OCI-LY3 (cell line): ENCODE measurements at regions not wholly inside any gene's neighbourhood (a gene's known extent, or its start where the extent isn't known, plus 50 kb on each side); places are given as distances from the start of the nearest gene placed in this dataset.

Experiments
- H2AFZ ChIP-seq: fragments of 200-600, 300-600 bp; shearing (Covaris generic); 2 replicates; pipeline ENCODE4 v1.6.0; 2014; ENCODE audit warnings: antibody characterized with exemption, low read depth, low read length
- H3K27ac ChIP-seq: fragments of 200-600, 300-600 bp; sonication (generic); 2 replicates; pipeline ENCODE4 v1.5.1; 2014; ENCODE audit warnings: mild to moderate bottlenecking, low read length, moderate library complexity, mixed read lengths
- H3K27me3 ChIP-seq: fragments of 200-600, 300-600 bp; sonication (generic); 2 replicates; pipeline ENCODE4 v1.6.1; 2014; ENCODE audit warnings: low read depth, low read length, mixed read lengths
- H3K36me3 ChIP-seq: fragments of 200-600, 300-600 bp; sonication (generic); replicated peaks from 2 replicates; pipeline ENCODE3; 2014; ENCODE audit warnings: low read depth, low read length, mixed read lengths
- H3K4me1 ChIP-seq: fragments of 300-600, 200-600 bp; sonication (generic); 2 replicates; pipeline ENCODE4 v1.6.1; 2014; ENCODE audit warnings: low read length, mixed read lengths
- H3K4me2 ChIP-seq: fragments of 200-600, 300-600 bp; sonication (generic); 2 replicates; pipeline ENCODE4 v1.6.1; 2014; ENCODE audit warnings: low read length, mixed read lengths
- H3K4me3 ChIP-seq: fragments of 300-600, 200-600 bp; sonication (generic); 2 replicates; pipeline ENCODE4 v1.5.1; 2014; ENCODE audit warnings: antibody characterized with exemption, mild to moderate bottlenecking, low read length, moderate library complexity
- H3K79me2 ChIP-seq: fragments of 300-600, 200-600 bp; shearing (Covaris generic); 2 replicates; pipeline ENCODE4 v1.6.1; 2014; ENCODE audit warnings: mild to moderate bottlenecking, low read length, mixed read lengths
- H3K9ac ChIP-seq: fragments of 300-600, 200-600 bp; shearing (Covaris generic); 2 replicates; pipeline ENCODE4 v1.6.0; 2014; ENCODE audit warnings: mild to moderate bottlenecking, low read length, moderate library complexity
- H3K9me3 ChIP-seq: fragments of 200-600, 300-600 bp; shearing (Covaris generic); 2 replicates; pipeline ENCODE4 v1.6.1; 2014; ENCODE audit warnings: low read length, mixed read lengths; ENCODE audit not compliant: insufficient read depth
- H4K20me1 ChIP-seq: fragments of 200-600, 300-600 bp; sonication (generic); 2 replicates; pipeline ENCODE4 v1.6.1; 2016; ENCODE audit warnings: low read length, mixed read lengths; ENCODE audit not compliant: insufficient read depth
- EZH2phosphoT487 ChIP-seq: fragments of 200-600 bp; shearing (Covaris generic); IDR thresholded peaks from 2 replicates; pipeline ENCODE4 v1.6.1; 2018; ENCODE audit warnings: antibody characterized with exemption, mixed run types, low read depth
- TF ChIP-seq, protein P1 (sequence below): fragments of 200-600, 300-600 bp; sonication (generic); IDR thresholded peaks from 2 replicates; pipeline ENCODE4 v1.5.1; 2014; ENCODE audit warnings: antibody characterized with exemption, low read length, low read depth

DNA sequence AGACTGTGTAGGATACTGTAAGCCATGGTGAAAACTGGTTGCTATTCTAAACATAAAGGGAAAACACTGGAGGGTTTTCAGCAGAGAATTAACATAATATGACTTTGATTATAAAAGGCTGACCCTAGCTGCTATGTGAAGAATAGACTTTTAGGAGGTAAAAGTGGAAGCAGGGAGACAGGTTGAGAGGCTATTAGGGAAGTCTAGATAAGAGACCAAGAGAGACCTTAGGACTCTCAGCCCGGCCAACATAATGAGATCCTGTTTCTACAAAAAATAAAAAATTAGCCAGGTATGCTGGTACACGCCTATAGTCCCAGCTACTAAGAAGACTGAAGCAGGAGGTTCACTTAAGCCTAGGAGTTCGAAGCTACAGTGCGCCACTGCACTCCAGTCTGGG lies 393.2 kb upstream of the PMFBP1 start:
- Histone ChIP-seq H3K9me3 (no peaks in the 10 kb centered on the region), H3K4me1 (peaks cover 18% of the 10 kb centered on the region), H3K4me2 (no peak overlapping the region), H2AFZ (no peak overlapping the region), H4K20me1 (no peaks in the 10 kb centered on the region), H3K36me3 (no peaks in the 10 kb centered on the region), H3K4me3 (no peak overlapping the region), H3K79me2 (no peaks in the 10 kb centered on the region), H3K27ac (no peak overlapping the region), H3K27me3 (no peaks in the 10 kb centered on the region), H3K9ac (no peak overlapping the region)
- TF ChIP-seq, protein P1, sequence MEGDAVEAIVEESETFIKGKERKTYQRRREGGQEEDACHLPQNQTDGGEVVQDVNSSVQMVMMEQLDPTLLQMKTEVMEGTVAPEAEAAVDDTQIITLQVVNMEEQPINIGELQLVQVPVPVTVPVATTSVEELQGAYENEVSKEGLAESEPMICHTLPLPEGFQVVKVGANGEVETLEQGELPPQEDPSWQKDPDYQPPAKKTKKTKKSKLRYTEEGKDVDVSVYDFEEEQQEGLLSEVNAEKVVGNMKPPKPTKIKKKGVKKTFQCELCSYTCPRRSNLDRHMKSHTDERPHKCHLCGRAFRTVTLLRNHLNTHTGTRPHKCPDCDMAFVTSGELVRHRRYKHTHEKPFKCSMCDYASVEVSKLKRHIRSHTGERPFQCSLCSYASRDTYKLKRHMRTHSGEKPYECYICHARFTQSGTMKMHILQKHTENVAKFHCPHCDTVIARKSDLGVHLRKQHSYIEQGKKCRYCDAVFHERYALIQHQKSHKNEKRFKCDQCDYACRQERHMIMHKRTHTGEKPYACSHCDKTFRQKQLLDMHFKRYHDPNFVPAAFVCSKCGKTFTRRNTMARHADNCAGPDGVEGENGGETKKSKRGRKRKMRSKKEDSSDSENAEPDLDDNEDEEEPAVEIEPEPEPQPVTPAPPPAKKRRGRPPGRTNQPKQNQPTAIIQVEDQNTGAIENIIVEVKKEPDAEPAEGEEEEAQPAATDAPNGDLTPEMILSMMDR = no peak
- TF ChIP-seq EZH2phosphoT487 = no peak

DNA sequence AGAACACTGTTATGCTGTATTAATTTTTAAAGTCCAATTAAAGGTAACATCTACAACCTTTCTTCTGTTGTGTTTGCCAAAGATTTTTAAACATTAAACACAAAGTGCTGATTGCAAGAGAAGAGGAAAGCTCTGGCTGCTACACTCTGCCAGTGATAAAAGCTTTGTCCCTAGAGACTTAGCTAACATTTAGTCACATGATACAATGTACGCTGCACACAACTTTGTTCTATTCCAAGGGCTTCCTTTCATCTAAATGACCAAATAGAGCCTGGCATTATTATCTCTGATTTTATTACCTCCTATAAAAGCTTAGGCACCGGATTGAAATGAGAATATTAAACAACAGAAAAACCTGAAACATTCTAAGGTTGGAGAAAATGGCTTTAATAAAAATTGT lies 388.7 kb upstream of the PMFBP1 start:
- Histone ChIP-seq H4K20me1 (no peaks in the 10 kb centered on the region), H3K9me3 (no peaks in the 10 kb centered on the region), H3K79me2 (no peaks in the 10 kb centered on the region), H3K4me3 (no peak overlapping the region), H3K36me3 (no peaks in the 10 kb centered on the region), H3K9ac (no peak overlapping the region), H3K27ac (no peak overlapping the region), H2AFZ (no peak overlapping the region), H3K4me2 (0 out of 2 replicates have a peak overlapping the region, but pooled peaks have one; percentile 2), H3K4me1 (peaks cover 10% of the 10 kb centered on the region), H3K27me3 (no peaks in the 10 kb centered on the region)
- TF ChIP-seq, protein P1 = no peak
- TF ChIP-seq EZH2phosphoT487 = no peak

DNA sequence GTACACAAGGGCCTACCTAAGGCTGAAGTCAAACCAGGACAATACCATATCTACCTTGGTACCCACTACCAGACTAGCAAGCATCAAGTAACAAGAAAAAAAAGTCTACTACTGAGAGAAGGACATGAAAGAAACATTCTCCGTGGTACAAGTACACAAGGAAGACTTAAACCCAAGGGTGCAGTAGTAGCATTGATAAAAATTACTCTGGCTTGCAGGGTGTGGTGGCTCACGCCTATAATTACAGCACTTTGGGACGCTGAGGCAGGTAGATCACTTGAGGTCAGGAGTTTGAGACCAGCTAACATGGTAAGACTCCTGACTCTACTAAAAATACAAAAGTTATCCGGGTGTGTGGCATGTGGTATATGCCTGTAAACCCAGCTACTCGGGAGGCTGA lies 386.5 kb upstream of the PMFBP1 start:
- Histone ChIP-seq H2AFZ (no peak overlapping the region), H3K9ac (no peak overlapping the region), H3K4me3 (no peak overlapping the region), H3K9me3 (no peaks in the 10 kb centered on the region), H3K79me2 (no peaks in the 10 kb centered on the region), H3K27ac (no peak overlapping the region), H3K36me3 (no peaks in the 10 kb centered on the region), H3K4me2 (no peak overlapping the region), H4K20me1 (no peaks in the 10 kb centered on the region), H3K27me3 (no peaks in the 10 kb centered on the region), H3K4me1 (peaks cover 10% of the 10 kb centered on the region)
- TF ChIP-seq, protein P1 = no peak
- TF ChIP-seq EZH2phosphoT487 = no peak

DNA sequence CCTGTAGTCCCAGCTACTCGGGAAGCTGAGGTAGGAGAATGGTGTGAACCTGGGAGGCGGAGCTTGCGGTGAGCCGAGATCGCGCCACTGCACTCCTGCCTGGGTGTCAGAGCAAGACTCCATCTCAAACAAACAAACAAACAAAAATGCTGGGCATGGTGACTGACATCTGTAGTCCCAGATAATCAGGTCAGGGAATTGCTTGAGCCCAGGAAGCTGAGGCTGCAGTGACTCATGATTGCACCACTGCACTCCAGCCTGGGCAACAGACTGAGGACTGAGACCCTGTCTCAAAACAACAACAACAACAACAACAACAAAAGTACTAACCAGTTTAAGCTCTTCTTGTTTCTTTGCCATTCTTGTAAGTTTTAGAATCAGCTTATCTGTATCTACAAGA lies 383.0 kb upstream of the PMFBP1 start:
- Histone ChIP-seq H3K27ac (no peak overlapping the region), H3K79me2 (no peaks in the 10 kb centered on the region), H2AFZ (no peak overlapping the region), H3K36me3 (peaks cover 3% of the 10 kb centered on the region), H3K4me2 (no peak overlapping the region), H3K4me1 (no peaks in the 10 kb centered on the region), H4K20me1 (no peaks in the 10 kb centered on the region; the same call in 1 of the 2 replicates), H3K4me3 (no peak overlapping the region), H3K9ac (no peak overlapping the region), H3K27me3 (no peaks in the 10 kb centered on the region), H3K9me3 (no peaks in the 10 kb centered on the region)
- TF ChIP-seq, protein P1 = no peak
